Jurkat, Clone E6-1 (cell line): ENCODE measurements at regions not wholly inside any gene's neighbourhood (a gene's known extent, or its start where the extent isn't known, plus 50 kb on each side); places are given as distances from the start of the nearest gene placed in this dataset.

ENCODE experiments used
- DNase-seq: peaks from one replicate; pipeline ENCODE4 v3.0.0-alpha.2; 2011; ENCODE audit warnings: low read depth, low spot score
- H3K4me3 ChIP-seq: 2 replicates; pipeline ENCODE4 v1.5.1; 2011; ENCODE audit warnings: mild to moderate bottlenecking, low read length, control low read depth, moderate library complexity

DNA sequence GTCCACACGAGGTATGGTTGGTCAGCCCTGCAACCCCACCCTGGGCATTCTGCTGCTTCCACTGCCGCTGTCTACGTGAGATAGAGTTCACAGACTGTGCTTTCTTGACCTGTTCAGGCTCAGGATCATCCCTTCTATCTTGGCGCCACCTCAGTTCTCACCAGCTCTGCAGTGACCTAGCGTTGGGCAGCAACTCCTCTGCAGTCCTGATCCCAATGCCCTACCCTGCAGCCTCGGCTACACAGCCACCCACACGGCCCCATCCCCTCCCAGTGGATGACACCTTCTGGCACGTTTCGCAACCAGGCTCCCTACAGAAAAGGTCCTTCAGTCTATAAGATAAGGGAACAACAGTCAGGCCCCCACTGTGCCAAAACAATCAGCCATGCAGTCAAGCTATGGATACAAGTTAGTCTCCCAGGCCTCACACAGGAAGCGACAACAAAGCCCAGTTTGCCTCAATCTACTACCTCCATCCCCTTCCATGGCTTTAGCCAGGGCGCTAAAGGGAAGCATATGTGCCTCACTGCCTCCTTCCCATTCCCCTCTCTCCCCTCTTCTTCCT, 317.9 kb upstream of the PKDCC start:
- DNase-seq = no peak

DNA sequence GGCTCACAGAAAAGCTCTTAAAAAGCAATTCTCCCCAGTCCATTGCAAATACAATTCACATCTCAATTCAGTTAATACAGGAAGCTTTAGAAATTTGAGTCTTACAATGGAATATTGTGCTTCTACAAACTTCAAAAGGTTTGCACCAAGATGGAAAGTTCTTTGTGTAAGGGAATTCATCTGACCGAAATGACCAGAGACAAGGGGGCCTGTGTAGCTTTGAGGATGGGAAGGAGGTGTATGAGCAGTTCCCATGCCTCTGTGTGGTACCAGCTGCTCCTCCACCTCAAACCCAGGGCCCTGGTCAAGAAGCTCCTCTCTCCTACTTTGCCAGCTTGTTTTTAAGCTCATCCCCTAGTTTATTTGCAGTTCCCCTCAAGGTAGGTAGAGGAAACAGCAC, 312.8 kb upstream of the PKDCC start:
- H3K4me3 ChIP-seq = no peak overlapping the region
- no peak for DNase-seq

More for the DNA sequence above, 317.9 kb upstream of the PKDCC start:
- no peak overlapping the region for H3K4me3 ChIP-seq

DNA sequence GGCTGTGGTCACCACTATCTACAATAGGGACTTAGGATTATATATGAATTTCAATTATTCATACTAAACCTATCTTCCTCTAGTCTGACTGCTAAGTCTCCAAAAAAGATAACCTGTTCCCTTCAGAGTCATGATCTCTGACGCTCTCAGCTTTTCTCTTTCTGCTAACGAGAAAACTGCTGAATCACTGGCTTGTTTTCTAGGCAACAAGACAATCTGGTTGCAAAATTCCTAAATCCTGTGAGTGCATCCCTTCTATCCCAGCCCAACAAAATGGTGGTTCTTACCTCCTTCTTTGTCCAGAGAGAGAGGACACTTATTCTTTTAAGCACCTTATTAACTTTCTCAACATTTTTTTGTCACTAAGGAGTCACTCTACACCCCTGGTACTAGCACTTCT, 312.3 kb upstream of the PKDCC start:
- no peak for DNase-seq

DNA sequence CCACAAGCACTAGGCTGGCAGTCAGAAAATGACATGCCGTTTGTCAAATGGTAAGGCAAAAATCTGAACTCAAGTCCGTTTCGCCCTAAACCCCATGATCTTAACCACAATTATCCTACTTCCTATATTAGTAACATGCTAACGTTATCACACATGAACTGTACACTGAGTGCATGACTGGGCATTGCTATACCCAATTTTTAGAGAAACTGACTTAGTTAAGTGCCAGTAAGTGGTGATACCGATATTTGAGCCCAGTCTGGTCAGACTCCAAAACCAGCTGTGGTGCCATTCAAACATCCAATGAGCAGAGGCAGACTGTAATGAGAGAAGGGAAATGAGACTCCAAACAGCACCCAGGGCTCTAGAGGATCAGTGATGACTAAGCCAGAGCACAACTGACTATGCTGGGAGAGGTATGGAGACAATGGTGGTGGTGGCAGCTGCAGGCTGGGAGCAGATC, 311.7 kb upstream of the PKDCC start:
- no peak overlapping the region for H3K4me3 ChIP-seq
- DNase-seq = no peak

More for the DNA sequence above, 312.3 kb upstream of the PKDCC start:
- H3K4me3 ChIP-seq = no peak overlapping the region

DNA sequence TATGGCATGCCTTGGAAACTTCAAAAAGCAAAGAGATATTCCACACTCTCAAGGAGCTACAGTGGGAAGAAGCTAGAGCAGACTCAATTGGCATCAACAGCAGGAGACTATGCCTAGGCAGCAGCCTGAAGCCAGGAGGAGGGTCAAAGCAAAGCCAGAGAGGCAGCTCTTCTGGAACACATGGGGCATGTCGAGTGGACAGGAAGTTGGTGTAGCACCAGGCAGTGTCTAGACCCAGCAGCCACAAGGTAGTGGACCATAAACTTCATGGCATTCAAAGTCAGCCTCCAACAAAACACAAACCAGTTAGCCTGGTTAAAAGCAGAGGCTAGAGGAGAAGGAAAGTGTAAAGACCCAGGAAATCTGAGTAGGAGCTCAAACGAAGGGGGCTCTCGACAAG, 311.2 kb upstream of the PKDCC start:
- no peak overlapping the region for H3K4me3 ChIP-seq

DNA sequence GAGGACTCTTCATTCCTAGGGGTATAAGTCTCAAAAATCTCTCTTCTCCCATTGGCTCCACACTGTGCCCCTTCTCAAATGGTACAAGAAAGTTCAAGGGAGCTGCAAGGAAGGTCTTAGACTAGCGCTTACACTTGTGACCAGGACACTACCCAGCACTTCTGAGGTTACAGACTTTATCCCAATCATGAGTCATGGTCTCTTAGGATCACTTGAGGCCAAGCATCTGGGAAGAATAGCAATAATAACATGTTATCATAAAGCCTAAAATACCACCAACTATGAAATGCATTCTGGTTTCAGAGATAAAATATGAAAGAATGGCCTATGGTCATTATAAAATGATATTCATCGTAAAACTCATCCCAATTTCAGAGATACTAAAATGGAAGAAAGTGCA, 309.9 kb upstream of the PKDCC start:
- H3K4me3 ChIP-seq = no peak overlapping the region
- no peak for DNase-seq

More for the DNA sequence above, 311.2 kb upstream of the PKDCC start:
- DNase-seq = no peak

DNA sequence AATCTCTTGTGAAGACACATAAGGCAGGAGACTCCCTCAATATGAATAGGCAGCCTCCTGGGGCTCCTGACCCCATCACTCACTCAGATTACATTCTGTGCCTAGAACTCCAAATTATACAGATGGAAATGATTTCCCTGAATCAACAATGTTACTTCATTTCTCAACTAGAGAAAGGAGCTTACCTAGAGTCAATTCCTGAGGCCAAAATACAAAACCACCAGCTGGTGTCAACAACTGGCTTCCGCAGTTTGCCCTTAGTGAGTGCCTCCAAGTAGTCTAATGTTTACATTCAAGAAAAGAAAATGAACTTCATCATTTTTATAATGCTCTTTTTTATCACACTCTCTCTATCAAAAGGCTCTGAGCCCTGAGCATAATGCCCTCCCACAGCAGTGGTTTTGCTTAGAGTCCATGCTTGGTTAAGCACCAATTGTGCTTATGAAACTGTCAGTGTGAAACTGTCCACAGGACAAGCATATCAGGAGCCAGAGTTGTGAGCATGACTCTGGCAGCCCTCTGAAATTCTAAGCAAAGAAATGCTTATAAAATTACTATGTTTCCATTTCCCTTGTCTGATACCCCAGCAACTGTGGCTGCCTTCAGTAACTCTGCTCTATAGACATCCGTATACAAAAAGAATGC, 305.7 kb upstream of the PKDCC start:
- H3K4me3 ChIP-seq = no peak overlapping the region
- no peak for DNase-seq

DNA sequence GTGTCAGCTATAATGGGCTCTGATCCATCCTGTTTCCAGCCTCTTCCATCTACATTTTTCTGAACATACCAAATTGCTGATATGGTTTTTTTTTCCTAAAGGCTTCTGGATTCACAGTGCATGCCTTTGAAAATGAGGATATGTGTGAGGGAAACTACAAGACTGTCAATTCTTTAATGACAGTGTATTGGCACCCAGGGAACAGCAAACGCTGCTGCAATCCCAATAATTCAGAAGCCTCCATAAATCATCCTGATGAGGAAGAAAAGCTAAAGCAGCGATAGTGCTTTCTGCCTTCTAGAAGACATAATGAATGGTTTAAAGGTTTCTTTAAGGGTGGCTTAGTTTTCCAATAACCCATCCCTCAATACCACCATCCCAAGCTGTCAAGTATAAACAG, 304.5 kb upstream of the PKDCC start:
- no peak for DNase-seq
- no peak overlapping the region for H3K4me3 ChIP-seq

DNA sequence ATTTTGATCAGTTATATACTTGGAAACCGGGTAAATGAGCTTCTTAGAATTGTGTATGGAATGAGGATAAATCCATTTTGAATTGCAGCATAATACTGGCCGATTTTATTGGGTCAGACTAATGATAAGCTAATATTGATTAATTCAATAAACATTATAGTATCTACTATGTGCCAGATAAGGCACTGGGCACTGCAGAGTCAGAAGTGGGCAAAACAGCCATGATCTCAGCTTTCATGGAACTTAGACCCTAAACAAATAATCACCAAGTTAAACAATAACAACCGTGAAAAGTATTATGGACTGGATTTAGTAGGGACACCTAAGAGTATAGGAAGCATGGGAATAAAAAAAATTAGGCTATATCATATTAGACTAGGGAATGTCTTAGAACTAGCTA, 297.0 kb upstream of the PKDCC start:
- no peak for DNase-seq
- no peak overlapping the region for H3K4me3 ChIP-seq

DNA sequence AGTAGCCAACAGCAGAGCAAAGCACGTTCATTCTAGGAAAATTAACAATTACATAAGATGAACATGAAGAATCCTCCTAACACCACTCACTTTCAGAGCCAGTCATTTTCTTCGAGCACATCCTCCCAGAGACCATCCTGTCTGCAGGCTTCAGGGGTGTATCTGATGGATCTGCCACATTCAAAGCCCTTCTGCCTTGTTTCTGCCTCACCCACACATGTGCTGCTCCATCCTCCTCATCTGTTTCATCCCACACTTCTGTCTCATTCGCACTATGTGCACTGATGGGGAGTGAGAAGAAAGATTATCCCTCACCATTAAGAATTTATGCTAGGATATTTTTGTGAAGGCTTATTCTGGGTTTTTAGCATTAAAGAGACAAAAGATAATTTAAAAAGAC, 287.9 kb upstream of the PKDCC start:
- DNase-seq = no peak
- no peak overlapping the region for H3K4me3 ChIP-seq

DNA sequence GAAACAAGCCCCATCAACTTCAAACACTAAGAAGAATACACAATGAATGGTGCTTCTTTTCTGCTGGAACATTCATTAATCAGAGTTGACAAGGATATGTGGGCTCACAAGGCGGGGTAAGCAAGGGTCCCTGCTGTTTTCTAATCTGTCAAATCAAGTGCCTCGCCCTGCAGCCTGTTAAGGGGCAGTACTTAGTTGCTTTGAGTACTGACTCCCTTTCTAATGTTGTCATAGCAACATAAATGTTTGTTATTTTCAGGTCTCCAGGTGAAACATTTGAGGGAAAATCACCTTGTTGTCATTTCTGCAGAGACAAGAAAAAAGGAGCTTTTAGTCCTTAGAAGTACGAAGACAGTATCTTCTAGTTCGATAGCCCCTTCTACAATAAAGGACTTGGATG, 284.7 kb upstream of the PKDCC start:
- H3K4me3 ChIP-seq = no peak overlapping the region
- no peak for DNase-seq

DNA sequence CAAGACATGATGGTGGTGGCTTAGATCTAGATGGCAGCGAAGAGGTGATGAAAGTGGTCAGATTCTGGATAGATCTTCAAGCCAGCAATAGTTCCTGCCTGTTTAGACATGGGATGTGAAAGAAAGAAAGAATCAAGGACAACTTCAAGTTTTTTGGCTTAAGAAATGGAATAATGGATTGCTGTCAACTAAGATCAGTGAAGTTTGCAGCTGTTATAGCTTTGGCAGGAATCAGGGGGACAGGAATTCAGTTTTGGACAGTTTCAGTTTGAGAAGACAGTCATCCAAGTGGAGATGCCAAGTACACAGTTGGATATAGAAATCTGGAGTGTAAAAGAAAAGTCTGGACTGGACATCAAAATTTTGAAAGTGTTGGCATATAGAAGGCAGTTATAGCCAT, 283.7 kb upstream of the PKDCC start:
- DNase-seq = no peak
- H3K4me3 ChIP-seq = no peak overlapping the region

DNA sequence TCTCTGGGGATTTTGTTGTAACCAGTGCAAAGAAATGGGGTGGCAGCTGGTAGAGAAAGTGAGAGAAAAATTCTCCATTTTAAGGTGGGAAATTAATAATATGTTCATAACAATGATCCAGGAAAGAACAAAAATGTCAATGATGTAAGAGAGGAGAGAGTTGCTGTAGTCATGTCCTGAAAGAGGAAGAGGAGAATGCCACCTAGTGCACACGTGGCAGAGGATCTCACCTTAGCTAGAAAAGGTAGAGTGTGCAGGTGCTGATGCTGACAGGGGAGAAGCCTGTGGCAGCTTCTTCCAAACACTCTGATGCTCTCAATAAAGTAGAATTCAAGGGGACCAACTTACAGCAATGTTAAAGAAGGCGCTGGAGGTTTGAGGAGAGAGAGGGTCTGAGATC, 282.9 kb upstream of the PKDCC start:
- DNase-seq = no peak
- H3K4me3 ChIP-seq = no peak overlapping the region

DNA sequence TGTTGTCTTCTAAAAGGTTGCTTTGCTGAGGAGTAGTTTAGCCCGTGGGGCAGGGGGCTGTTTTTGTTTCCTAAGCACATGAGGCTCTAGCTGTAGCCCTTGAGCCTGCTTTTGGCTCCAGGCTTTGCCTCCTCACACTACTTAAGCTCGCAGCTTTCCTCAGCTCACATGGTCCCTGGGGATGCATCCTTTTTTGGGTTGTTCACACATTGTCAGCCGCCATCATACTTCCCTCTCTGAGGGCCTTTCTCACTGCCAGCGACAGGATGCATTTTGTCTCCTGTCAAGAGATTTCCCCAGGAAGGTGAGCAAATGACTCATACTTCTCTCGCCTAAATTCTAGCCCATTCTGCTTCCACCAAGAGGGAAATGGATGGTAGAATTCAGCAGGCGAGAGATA, 279.5 kb upstream of the PKDCC start:
- no peak for DNase-seq
- no peak overlapping the region for H3K4me3 ChIP-seq

DNA sequence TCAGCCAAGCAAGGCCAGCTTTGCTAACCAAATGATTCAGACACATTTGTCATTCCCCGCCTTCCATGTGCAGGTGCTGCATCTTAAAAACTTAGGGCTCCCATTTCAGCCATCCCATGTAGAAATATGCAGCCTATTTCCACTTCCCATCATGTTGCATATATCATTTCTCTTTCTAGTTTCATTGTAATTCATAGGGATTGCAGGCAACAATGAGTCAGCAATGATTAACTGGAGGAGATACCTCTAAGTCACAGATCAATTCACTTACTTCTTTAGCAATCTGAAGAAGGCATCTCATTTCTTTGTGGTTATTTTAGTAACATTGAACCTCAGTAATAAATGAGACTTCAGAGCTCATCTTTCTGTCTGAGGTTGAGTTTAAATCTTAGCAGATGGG, 276.1 kb upstream of the PKDCC start:
- no peak for DNase-seq
- H3K4me3 ChIP-seq = no peak overlapping the region

DNA sequence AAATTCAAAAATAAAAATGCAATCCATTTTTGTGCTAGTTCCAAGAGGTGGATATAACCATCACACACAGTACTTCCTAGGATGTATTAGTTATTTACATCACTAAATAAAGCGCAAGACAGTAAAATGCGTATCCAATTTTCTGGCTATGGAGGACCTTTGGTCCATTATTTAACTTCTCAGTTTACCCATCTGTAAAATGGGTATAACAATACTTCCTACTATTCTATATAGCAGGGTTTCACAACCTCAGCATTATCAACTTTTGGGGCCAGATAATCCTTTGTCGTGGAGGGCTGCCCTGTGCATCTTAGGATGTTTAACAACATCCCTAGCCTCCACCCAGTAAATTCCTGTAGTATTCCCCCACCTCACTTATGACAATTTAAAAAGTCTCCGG, 275.1 kb upstream of the PKDCC start:
- H3K4me3 ChIP-seq = no peak overlapping the region
- no peak for DNase-seq

DNA sequence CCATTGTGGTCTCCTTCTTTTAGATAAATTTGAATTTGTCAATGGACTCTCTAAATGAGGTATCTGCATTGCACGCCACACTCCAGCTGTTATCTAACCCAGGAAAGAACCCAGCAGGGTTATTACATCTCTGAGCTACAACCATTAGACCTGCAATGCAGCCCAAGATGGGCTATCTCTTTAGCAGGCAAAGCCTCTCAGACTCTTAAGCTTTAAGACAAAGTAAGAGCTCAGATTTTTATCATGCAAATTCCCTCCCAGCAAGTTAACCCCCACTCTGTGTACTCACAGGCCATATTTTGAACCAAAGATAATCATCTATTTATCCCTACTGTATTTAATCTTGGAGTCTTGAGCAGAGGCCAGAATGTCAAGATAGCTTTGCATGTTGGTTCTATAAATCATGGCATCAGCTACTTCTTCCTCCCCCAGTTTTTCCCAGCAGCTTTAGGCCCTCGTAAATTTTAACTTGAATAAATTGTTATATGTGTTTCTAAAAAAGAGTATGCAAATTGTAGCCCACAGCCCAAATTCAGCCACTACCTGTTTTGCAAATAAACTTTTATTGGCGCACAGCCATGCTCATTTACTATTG, 273.7 kb upstream of the PKDCC start:
- no peak overlapping the region for H3K4me3 ChIP-seq
- no peak for DNase-seq

DNA sequence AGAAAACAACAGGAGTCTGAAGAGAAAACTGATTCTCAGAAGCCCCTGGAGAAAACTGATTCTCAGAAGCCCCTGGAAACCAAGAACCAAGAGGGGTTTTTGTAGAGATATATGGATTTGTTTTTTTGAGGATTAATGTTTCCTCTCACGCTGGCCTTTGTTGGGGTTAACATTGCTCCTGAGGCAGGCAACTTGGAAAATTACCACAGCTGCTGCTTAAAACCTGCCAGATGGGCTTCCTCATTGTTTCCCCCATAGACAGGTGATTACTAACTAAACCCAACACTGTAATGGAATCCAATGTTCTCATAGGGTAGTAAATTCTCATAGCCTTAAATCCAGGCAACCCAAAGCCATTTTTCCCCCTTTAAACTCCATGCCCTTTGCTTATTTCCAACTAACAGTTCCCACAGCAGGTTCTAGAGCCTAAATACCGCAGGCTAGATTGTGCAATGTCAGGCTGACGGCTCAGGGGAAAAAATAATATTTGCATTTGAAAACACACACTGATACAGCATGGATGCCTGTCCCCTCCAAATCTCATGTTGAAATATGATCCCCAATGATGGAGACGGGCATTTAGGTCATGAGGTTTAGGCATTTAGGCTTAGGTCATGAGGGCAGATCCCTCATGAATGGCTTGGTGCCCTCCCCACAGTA, 272.3 kb upstream of the PKDCC start:
- no peak for DNase-seq

DNA sequence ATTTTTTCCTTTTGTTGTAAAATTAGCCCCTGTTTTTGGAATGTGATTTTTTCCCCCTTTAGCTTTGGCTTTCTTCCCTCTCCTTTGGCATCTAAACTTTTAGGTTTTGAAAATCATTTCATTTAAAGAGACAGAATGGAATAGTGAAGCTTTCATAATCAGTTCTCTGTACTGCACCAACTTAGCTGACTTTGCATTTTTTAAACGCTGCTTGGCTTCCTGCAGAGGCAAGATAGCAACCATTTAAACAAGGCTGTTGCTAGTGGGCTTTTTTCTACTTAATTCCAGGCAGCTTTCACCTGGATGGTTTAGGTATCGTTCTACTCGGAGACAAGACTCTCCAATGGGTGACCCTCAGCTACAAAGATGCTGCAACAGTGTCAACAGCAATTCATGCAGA, 267.9 kb upstream of the PKDCC start:
- H3K4me3 ChIP-seq = no peak overlapping the region
- no peak for DNase-seq

More for the DNA sequence above, 272.3 kb upstream of the PKDCC start:
- no peak overlapping the region for H3K4me3 ChIP-seq
